Stimulated activated CD4-positive, alpha-beta T cell treated with anti-CD3 and anti-CD28 coated beads, Interleukin-12 subunit alpha, Interleukin-12 subunit beta, amount 100 ng/mL, for 24 hours (primary cell): ENCODE measurements at regions not wholly inside any gene's neighbourhood (a gene's known extent, or its start where the extent isn't known, plus 50 kb on each side); places are given as distances from the start of the nearest gene placed in this dataset.
"Not testable (repeated sequence)": the region's sequence is repeated elsewhere in the genome, so short reads cannot be mapped to it uniquely, and the experiment has no call there.

Source experiments
- DNase-seq, 2 experiments: peaks; one replicate each; pipeline ENCODE4 v3.0.0-alpha.2; 2020; ENCODE audit warnings: low read depth in 2 of 2

GRCh38 chr5:163266249-163266648, 171.1 kb upstream of the CCNG1 start:
- not testable (repeated sequence) for DNase-seq

GRCh38 chr5:163269624-163270023, 167.8 kb upstream of the CCNG1 start:
- no peak for DNase-seq

- DNase-seq: no peak
Measured at GRCh38 chr5:163276466-163276865, 160.9 kb upstream of the CCNG1 start.

GRCh38 chr5:163280897-163281296, 156.5 kb upstream of the CCNG1 start:
- not testable (repeated sequence) for DNase-seq

GRCh38 chr5:163281512-163281911, 155.9 kb upstream of the CCNG1 start:
- DNase-seq: no peak

GRCh38 chr5:163293836-163294235, 143.6 kb upstream of the CCNG1 start:
- DNase-seq: no peak

- DNase-seq: no peak
Measured at GRCh38 chr5:163303718-163304117, 133.7 kb upstream of the CCNG1 start.

- DNase-seq: no peak
Measured at GRCh38 chr5:163305655-163306054, 131.7 kb upstream of the CCNG1 start.

GRCh38 chr5:163306421-163306820, 131.0 kb upstream of the CCNG1 start:
- DNase-seq: no peak

GRCh38 chr5:163309914-163310313, 127.5 kb upstream of the CCNG1 start:
- DNase-seq: no peak

GRCh38 chr5:163310997-163311396, 126.4 kb upstream of the CCNG1 start:
- no peak for DNase-seq

GRCh38 chr5:163312598-163312997, 124.8 kb upstream of the CCNG1 start:
- DNase-seq: no peak

- DNase-seq: not testable (repeated sequence)
Measured at GRCh38 chr5:163313049-163313448, 124.3 kb upstream of the CCNG1 start.

GRCh38 chr5:163316374-163316773, 121.0 kb upstream of the CCNG1 start:
- not testable (repeated sequence) for DNase-seq

GRCh38 chr5:163318707-163319106, 118.7 kb upstream of the CCNG1 start:
- DNase-seq: no peak

GRCh38 chr5:163321511-163321910, 115.9 kb upstream of the CCNG1 start:
- DNase-seq: no peak

- DNase-seq: no peak
Measured at GRCh38 chr5:163330723-163331668, 106.4 kb upstream of the CCNG1 start.

GRCh38 chr5:163336074-163336473, 101.3 kb upstream of the CCNG1 start:
- DNase-seq: not testable (repeated sequence)

- DNase-seq: no peak
Measured at GRCh38 chr5:163339148-163339547, 98.2 kb upstream of the CCNG1 start.

- not testable (repeated sequence) for DNase-seq
Measured at GRCh38 chr5:163340378-163340777, 97.0 kb upstream of the CCNG1 start.

GRCh38 chr5:163342306-163342705, 95.1 kb upstream of the CCNG1 start:
- no peak for DNase-seq

GRCh38 chr5:163345216-163345615, 92.2 kb upstream of the CCNG1 start:
- DNase-seq: no peak

GRCh38 chr5:163347671-163348070, 89.7 kb upstream of the CCNG1 start:
- DNase-seq: peak in 1 of 2 experiments; percentile 35
